Endodermal cell (in vitro differentiated cells): ENCODE measurements at regions not wholly inside any gene's neighbourhood (a gene's known extent, or its start where the extent isn't known, plus 50 kb on each side); places are given as distances from the start of the nearest gene placed in this dataset.

ENCODE experiments used
- DNase-seq: peaks from one replicate; pipeline ENCODE4 v3.0.0-alpha.2; 2017
- H3K27ac ChIP-seq: 2 replicates; pipeline ENCODE4 v1.5.1; 2013; ENCODE audit warnings: mild to moderate bottlenecking, low read depth, low read length, moderate library complexity
- H3K27me3 ChIP-seq: 2 replicates; pipeline ENCODE4 v1.6.1; 2013; ENCODE audit warnings: mild to moderate bottlenecking, low read length, moderate library complexity; ENCODE audit not compliant: insufficient read depth, control insufficient read depth, poor library complexity, severe bottlenecking
- H3K36me3 ChIP-seq: 2 replicates; pipeline ENCODE4 v1.7.0; 2013; ENCODE audit warnings: mild to moderate bottlenecking, low read length, moderate library complexity; ENCODE audit not compliant: control insufficient read depth, insufficient read depth
- H3K4me1 ChIP-seq: one replicate; pipeline ENCODE4 v1.7.0; 2013; ENCODE audit warnings: low read length; ENCODE audit not compliant: control insufficient read depth, insufficient read depth
- H3K4me3 ChIP-seq: 2 replicates; pipeline ENCODE4 v1.5.1; 2013; ENCODE audit warnings: mild to moderate bottlenecking, low read length, moderate library complexity
- H3K9ac ChIP-seq: 2 replicates; pipeline ENCODE4 v1.6.1; 2013; ENCODE audit warnings: mild to moderate bottlenecking, low read length, moderate library complexity; ENCODE audit not compliant: poor library complexity, severe bottlenecking; ENCODE audit errors: extremely low read depth
- H3K9me3 ChIP-seq: 2 replicates; pipeline ENCODE4 v1.6.1; 2013; ENCODE audit warnings: mild to moderate bottlenecking, low read length, moderate library complexity; ENCODE audit not compliant: control insufficient read depth
- H3K27ac Mint-ChIP-seq: 2 replicates; pipeline ENCODE4 v1.8.0; 2020; ENCODE audit warnings: mixed read lengths
- H3K27me3 Mint-ChIP-seq: 2 replicates; pipeline ENCODE4 v1.8.0; 2021; ENCODE audit warnings: mild to moderate bottlenecking, mixed read lengths; ENCODE audit not compliant: insufficient read depth
- H3K36me3 Mint-ChIP-seq: 2 replicates; pipeline ENCODE4 v1.8.0; 2020; ENCODE audit warnings: low read depth, mixed read lengths
- H3K4me1 Mint-ChIP-seq: 2 replicates; pipeline ENCODE4 v1.8.0; 2020; ENCODE audit warnings: mixed read lengths
- H3K4me3 Mint-ChIP-seq: 2 replicates; pipeline ENCODE4 v1.8.0; 2020; ENCODE audit warnings: mild to moderate bottlenecking, moderate library complexity, mixed read lengths
- H3K9me3 Mint-ChIP-seq: 2 replicates; pipeline ENCODE4 v1.8.0; 2020; ENCODE audit warnings: mild to moderate bottlenecking, mixed read lengths
- WGBS, 2 experiments: methylation state at CpG; one replicate each; pipeline versions ENCODE4 v1.1.5 to v1.1.7; 2013; ENCODE audit warnings: missing lambda C conversion rate in 2 of 2, mixed read lengths in 1 of 2; ENCODE audit not compliant: insufficient coverage in 1 of 2, insufficient read length in 1 of 2; 5-methylcytosine and 5-hydroxymethylcytosine counted together
- TF ChIP-seq, protein P1 (sequence below): fragments of 200-600 bp; sonication (generic); conservative IDR thresholded peaks from 2 replicates; pipeline ENCODE4 v1.5.0; 2021; ENCODE audit warnings: antibody characterized with exemption, mild to moderate bottlenecking

DNA sequence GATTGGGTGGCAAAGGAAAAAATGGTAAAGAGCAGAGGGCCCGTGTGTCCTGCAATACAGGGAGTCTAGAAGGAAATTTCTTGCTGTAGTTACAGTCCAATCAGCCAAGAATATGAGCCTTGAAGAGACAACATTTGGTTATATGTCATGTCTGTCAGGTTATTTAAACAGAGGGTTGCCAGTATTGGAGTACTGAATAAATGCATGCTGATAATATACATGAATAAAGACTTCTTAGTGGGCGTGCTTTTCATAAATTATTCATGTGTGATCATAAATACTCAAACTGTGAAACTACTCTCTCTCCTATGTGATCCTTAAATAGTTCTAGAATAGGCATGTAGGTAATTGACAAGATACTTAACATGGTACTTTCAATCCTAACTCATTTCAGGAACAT lies 249.0 kb downstream of the CRPPA start:
- Histone ChIP-seq H3K9me3 (peaks cover 7% of the 10 kb centered on the region), H3K9ac (no peak overlapping the region), H3K27me3 (no peaks in the 10 kb centered on the region), H3K4me3 (no peak overlapping the region), H3K4me1 (no peaks in the 10 kb centered on the region), H3K27ac (no peak overlapping the region), H3K36me3 (no peaks in the 10 kb centered on the region)
- Mint-ChIP-seq H3K4me1 (no peaks in the 10 kb centered on the region), H3K4me3 (no peak overlapping the region), H3K9me3 (peaks cover 16% of the 10 kb centered on the region), H3K27ac (no peak overlapping the region), H3K27me3 (no peaks in the 10 kb centered on the region), H3K36me3 (peaks cover 9% of the 10 kb centered on the region)
- DNase-seq = no peak
- WGBS, 2 experiments = 91 to 100% methylated on average over 1 of the region's 2 CpGs
- TF ChIP-seq, protein P1, sequence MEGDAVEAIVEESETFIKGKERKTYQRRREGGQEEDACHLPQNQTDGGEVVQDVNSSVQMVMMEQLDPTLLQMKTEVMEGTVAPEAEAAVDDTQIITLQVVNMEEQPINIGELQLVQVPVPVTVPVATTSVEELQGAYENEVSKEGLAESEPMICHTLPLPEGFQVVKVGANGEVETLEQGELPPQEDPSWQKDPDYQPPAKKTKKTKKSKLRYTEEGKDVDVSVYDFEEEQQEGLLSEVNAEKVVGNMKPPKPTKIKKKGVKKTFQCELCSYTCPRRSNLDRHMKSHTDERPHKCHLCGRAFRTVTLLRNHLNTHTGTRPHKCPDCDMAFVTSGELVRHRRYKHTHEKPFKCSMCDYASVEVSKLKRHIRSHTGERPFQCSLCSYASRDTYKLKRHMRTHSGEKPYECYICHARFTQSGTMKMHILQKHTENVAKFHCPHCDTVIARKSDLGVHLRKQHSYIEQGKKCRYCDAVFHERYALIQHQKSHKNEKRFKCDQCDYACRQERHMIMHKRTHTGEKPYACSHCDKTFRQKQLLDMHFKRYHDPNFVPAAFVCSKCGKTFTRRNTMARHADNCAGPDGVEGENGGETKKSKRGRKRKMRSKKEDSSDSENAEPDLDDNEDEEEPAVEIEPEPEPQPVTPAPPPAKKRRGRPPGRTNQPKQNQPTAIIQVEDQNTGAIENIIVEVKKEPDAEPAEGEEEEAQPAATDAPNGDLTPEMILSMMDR = no peak

DNA sequence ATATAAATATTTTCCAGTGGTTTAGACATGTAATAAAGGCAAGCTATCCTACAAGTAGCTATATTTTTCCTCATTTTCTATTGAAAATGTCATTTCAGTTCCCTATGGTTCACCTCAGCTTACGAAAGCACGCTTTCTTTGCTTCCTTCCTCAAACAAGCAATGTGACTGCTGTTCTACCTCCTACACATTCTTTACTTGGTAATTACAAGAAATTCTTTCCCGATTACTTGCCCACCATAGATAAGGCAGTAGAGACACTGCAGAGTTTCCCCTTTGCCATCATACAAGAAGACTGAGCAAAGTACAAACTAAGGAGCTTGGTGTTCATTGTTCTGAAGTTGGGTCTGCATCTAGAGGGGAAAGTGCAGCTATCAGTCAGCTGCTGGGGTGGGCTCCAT lies 249.4 kb downstream of the CRPPA start:
- no peak for DNase-seq
- TF ChIP-seq, protein P1 = no peak
- H3K4me1 ChIP-seq = no peaks in the 10 kb centered on the region
- H3K27me3 Mint-ChIP-seq = no peaks in the 10 kb centered on the region
- peaks cover 16% of the 10 kb centered on the region for H3K9me3 Mint-ChIP-seq
- H3K9ac ChIP-seq = no peak overlapping the region
- H3K4me3 Mint-ChIP-seq = no peak overlapping the region
- no peak overlapping the region for H3K27ac ChIP-seq
- no peak overlapping the region for H3K4me3 ChIP-seq
- H3K36me3 Mint-ChIP-seq = peaks cover 9% of the 10 kb centered on the region
- H3K27me3 ChIP-seq = no peaks in the 10 kb centered on the region
- H3K4me1 Mint-ChIP-seq = no peaks in the 10 kb centered on the region
- 93 to 100% methylated on average over 3 of the region's 3 CpGs for WGBS, 2 experiments
- H3K9me3 ChIP-seq = peaks cover 7% of the 10 kb centered on the region
- no peak overlapping the region for H3K27ac Mint-ChIP-seq
- H3K36me3 ChIP-seq = no peaks in the 10 kb centered on the region

DNA sequence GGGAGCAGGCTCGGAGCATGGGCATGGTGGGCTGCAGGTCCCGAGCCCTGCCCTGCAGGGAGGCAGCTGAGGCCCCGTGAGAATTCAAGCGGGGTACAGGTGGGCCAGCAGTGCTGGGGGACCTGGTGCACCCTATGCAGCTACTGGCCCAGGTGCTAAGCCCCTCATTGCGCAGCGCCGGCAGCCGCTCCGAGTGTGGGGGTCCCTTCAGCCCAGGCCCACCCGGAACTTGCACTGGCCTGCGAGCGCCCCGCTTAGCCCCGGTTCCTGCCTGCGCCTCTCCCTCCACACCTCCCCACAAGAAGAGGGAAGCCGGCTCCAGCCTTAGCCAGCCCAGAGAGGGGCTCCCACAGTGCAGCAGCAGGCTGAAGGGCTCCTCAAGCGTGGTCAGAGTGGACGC lies 250.7 kb downstream of the CRPPA start:
- H3K9me3 ChIP-seq = peaks cover 7% of the 10 kb centered on the region
- H3K4me1 Mint-ChIP-seq = no peaks in the 10 kb centered on the region
- 97 to 100% methylated on average over 1 to 18 of the region's 18 CpGs for WGBS, 2 experiments

More for the DNA sequence above, 250.7 kb downstream of the CRPPA start:
- H3K4me1 ChIP-seq = no peaks in the 10 kb centered on the region
- H3K36me3 ChIP-seq = no peaks in the 10 kb centered on the region
- H3K27ac ChIP-seq = no peak overlapping the region
- no peak overlapping the region for H3K27ac Mint-ChIP-seq
- no peak overlapping the region for H3K9ac ChIP-seq
- H3K9me3 Mint-ChIP-seq = peaks cover 16% of the 10 kb centered on the region
- H3K4me3 Mint-ChIP-seq = no peak overlapping the region
- TF ChIP-seq, protein P1 = no peak
- DNase-seq = no peak
- no peaks in the 10 kb centered on the region for H3K27me3 Mint-ChIP-seq
- H3K4me3 ChIP-seq = no peak overlapping the region
- H3K27me3 ChIP-seq = no peaks in the 10 kb centered on the region
- H3K36me3 Mint-ChIP-seq = peaks cover 9% of the 10 kb centered on the region
